ENCODE measurements at regions not wholly inside any gene's neighbourhood (a gene's known extent, or its start where the extent isn't known, plus 50 kb on each side); places are given as distances from the start of the nearest gene placed in this dataset.

DNA sequence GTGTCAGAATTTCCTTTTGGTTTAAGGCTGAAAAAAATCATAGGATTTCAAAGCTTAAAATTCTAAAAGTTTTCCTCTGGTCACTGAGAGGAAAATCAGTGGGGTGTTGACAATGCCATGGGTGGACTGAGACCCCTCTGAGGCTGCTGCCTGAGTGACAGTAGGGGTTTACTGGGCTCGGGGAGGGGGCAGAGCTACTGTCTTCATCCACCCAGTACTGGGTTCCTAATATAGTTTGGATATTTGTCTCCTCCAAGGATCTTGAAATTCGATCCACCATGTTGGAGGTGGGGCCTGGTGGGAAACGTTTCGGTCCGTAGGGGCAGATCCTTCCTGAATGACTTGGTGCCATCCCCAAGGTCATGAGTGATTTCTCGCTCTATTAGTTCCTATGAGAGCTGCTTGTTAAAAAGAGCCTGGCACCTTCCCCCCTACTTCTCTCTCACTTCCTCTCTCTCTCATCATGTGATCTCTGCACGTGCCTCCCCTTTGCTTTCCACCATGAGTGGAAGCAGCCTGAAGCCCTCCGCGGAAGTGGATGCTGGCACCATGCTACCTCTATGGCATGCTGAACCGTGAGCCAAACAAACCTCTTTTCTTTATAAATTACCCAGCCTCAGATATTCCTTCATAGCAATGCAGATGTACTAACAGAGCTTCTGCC lies 72.3 kb downstream of the MAP10 start:
- TF ChIP-seq, protein P1, sequence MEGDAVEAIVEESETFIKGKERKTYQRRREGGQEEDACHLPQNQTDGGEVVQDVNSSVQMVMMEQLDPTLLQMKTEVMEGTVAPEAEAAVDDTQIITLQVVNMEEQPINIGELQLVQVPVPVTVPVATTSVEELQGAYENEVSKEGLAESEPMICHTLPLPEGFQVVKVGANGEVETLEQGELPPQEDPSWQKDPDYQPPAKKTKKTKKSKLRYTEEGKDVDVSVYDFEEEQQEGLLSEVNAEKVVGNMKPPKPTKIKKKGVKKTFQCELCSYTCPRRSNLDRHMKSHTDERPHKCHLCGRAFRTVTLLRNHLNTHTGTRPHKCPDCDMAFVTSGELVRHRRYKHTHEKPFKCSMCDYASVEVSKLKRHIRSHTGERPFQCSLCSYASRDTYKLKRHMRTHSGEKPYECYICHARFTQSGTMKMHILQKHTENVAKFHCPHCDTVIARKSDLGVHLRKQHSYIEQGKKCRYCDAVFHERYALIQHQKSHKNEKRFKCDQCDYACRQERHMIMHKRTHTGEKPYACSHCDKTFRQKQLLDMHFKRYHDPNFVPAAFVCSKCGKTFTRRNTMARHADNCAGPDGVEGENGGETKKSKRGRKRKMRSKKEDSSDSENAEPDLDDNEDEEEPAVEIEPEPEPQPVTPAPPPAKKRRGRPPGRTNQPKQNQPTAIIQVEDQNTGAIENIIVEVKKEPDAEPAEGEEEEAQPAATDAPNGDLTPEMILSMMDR (IDR thresholded peaks at IDR 0.05; ENCODE audit: low read depth, low read length), result no peak
- in situ Hi-C loops (cut with HindIII; ENCODE audit: low sequenced_read_pairs), result no loop called here
- no peak overlapping the region for H3K4me3 ChIP-seq (ENCODE audit: low read depth, low read length)
- no peak for DNase-seq (ENCODE audit: low read depth, low spot score)

DNA sequence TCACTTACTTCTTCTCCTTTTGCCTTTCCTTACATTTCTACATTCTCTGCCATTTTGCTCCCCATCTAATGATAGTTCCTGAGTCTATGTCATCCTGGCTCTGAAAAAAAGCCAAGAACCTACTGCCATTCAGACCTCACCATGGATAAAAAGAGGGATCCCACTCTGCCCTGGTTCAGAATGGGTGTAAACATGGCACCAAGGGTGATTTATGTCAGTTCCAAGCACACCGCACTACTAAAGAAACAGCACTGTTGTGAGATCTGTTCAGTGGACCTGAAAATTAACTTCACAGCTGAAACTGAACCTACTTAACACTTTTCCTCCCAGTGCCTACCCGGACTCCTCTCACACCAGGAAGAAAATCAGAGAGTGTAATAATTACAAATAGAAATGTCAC lies 72.3 kb upstream of the NTPCR start:
- TF ChIP-seq, protein P1 (IDR thresholded peaks at IDR 0.05; ENCODE audit: low read depth, low read length), result no peak
- DNase-seq (ENCODE audit: low read depth, low spot score), result no peak
- in situ Hi-C loops (cut with HindIII; ENCODE audit: low sequenced_read_pairs), result no loop called here
- H3K4me3 ChIP-seq (ENCODE audit: low read depth, low read length), result no peak overlapping the region

DNA sequence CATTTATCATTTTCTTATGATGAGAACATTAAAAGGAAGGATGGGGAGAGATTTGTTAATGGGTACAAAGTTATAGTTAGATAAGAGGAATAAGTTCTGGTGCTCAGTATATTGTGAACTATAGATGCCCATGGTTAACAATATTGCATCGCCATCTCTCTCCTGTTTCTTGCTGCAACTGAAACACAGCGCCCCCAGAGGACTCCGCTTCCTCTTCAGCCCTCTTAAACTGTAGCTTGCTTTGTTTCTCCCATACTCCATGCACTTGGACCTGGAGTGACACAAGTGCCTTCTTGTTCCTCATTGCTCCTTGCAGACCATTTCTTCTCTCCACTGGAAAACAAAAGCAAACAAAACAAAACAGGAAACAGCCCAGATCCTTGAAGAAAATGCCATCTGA lies 70.1 kb upstream of the NTPCR start:
- in situ Hi-C loops (cut with HindIII; ENCODE audit: low sequenced_read_pairs), result no loop called here
- no peak overlapping the region for H3K4me3 ChIP-seq (ENCODE audit: low read depth, low read length)
- DNase-seq (ENCODE audit: low read depth, low spot score), result peak; percentile 34
- TF ChIP-seq, protein P1 (IDR thresholded peaks at IDR 0.05; ENCODE audit: low read depth, low read length), result peak; percentile 68

DNA sequence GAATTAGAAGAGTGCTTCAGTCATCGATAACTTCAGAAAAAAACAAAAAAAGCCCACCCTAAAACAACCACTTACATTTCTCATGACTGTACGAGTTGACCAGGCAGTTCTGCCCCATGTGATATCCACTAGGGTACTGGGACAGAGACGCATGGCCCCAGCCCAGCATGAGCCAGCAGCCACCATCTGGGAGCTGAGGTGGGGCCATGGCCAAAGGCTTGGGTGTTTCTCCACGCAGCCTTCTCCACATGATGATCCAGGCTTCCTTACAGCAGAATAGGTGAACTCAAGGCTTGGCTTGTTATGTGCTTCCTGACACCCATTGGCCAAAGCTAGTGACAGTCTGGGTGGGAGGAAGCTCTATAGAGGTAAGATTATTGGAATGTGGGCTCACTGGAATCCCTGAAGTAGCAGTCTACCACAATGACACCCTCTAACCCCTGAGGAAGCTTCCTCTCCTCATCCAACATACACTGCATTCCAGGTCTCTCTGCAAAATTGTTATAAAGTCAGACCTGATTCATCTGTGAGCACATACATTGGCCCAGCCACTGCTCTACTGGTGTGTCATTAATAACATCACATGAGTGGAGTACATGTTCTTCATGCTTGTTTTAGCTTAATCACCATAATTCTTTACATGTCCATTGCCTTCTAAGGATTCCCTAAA lies 66.3 kb upstream of the NTPCR start:
- in situ Hi-C loops (cut with HindIII; ENCODE audit: low sequenced_read_pairs), result no loop called here
- no peak overlapping the region for H3K4me3 ChIP-seq (ENCODE audit: low read depth, low read length)
- DNase-seq (ENCODE audit: low read depth, low spot score), result peak; percentile 24
- TF ChIP-seq, protein P1 (IDR thresholded peaks at IDR 0.05; ENCODE audit: low read depth, low read length), result no peak

DNA sequence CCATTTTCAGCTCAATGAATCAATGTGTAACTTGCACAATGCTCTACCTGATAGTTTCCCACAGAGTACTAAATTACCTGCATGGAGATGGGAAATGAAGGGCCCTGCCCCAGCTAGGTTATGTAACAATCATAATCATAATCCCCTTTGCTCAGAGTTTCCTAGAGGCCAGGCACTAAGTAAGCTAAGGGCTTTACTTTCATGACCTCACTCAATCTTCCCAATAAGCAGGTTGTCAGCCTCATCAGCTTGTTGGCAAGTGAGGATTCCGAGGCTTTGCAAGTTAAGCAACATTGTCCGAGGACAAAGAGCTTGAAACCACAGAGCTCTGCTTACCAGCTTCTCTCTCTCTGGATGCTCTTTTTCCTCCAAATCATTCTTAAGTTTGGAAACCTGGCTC lies 64.1 kb upstream of the NTPCR start:
- TF ChIP-seq, protein P1 (IDR thresholded peaks at IDR 0.05; ENCODE audit: low read depth, low read length), result no peak
- DNase-seq (ENCODE audit: low read depth, low spot score), result no peak
- H3K4me3 ChIP-seq (ENCODE audit: low read depth, low read length), result no peak overlapping the region
- in situ Hi-C loops (cut with HindIII; ENCODE audit: low sequenced_read_pairs), result no loop called here

DNA sequence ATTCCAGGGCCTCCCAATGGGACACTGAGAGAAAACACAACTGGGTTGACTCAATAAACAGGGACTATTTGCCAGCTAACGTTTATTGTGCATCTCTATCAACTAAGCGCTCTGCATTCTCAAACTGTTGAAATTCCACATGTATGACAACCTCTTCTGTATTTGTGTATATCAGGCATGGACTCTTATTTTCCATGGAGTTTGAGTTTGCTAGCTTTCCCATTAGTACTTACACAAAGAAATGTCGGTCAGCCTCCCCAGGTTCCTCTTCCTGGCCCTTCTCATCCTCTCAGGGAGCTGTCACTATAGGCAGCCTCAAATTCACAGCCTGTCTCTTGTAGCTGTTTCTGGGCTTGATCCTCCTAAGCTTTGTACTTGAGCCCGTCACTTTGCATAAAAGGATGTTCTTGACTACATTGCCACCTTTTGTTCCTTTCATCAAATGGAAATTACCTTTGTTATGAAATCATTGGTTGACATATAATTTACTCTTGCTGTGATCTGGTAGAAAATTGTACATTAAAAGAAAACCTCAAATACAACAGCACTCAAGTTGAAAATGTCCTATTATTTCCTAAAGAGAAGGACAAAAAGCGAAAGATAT lies 60.0 kb upstream of the NTPCR start:
- no peak for DNase-seq (ENCODE audit: low read depth, low spot score)
- no peak overlapping the region for H3K4me3 ChIP-seq (ENCODE audit: low read depth, low read length)
- in situ Hi-C loops (cut with HindIII; ENCODE audit: low sequenced_read_pairs), result no loop called here
- TF ChIP-seq, protein P1 (IDR thresholded peaks at IDR 0.05; ENCODE audit: low read depth, low read length), result no peak
